Globus pallidus (tissue), 1 donor: ENCODE measurements at regions not wholly inside any gene's neighbourhood (a gene's known extent, or its start where the extent isn't known, plus 50 kb on each side); places are given as distances from the start of the nearest gene placed in this dataset.
"Not testable (repeated sequence)": the region's sequence is repeated elsewhere in the genome, so short reads cannot be mapped to it uniquely, and the experiment has no call there.

Experiments used
- DNase-seq: peaks from one replicate; pipeline ENCODE4 v3.0.0-alpha.2; 2015; ENCODE audit warnings: low spot score

GRCh38 chr3:163438760-163439159 is 1639.5 kb downstream of the SI start:
- no peak for DNase-seq

- DNase-seq, result no peak
Measured at GRCh38 chr3:163422671-163423070, 1655.6 kb downstream of the SI start.

GRCh38 chr3:163391407-163392181 is 1686.7 kb downstream of the SI start:
- no peak for DNase-seq

GRCh38 chr3:163384383-163384782 is 1693.9 kb downstream of the SI start:
- DNase-seq, result no peak

DNA sequence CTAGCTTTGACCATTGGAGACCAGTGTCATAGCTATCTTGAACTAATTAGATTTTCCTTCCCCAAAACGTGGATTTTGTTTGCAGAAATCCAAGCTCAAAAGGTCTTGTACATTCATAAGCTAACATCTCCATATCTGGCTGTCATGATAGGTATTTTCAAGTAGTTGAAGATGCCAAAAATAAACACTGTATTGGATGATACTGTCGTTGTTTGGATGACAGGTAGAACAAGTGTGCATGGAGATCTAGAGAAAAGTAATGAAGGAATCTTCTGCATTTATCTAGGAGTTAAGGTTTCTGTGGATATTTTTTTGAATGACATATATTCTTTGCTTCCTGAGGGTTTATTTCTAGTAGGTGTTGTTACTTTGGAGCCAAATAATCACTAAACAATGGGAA is 1696.1 kb downstream of the SI start:
- no peak for DNase-seq

DNA sequence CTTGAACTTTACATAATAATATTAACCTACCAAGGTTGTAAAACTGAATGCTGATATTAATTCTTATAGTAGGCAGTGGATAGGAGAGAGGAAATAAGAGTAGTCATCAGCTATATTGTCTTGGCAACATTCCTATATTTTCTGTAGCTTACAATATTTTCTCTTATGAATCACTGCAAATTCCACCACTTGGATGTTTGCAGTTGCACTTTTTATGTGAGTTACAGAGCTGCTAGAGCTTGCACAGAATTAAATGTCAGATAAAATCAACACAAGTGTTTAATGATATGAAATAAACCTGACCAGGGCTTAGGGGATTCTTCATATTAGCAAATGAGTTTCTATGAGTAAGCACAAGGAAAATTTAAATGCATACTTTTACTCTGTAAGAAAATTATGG is 1710.1 kb downstream of the SI start:
- no peak for DNase-seq

- no peak for DNase-seq
Measured at GRCh38 chr3:163364717-163365116, 1713.6 kb downstream of the SI start.

DNA sequence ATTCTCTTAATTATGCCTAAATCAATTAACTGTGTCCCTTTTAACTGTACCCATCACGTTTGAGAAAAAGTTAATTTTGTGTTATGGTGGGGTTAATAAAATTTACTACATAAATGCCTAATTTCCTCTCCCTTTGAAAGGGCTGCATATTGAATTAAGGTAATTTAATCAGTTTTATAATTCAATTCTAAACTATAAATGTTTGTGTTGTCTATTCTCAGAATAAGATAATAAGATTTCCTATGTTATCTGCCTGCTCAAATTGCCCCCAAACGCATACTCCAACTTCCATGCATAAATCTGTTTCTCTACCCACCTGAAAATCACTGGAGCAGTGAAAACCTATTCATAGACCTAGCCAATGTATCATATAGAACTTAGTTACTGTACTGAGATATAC is 1716.1 kb downstream of the SI start:
- DNase-seq, result no peak

DNA sequence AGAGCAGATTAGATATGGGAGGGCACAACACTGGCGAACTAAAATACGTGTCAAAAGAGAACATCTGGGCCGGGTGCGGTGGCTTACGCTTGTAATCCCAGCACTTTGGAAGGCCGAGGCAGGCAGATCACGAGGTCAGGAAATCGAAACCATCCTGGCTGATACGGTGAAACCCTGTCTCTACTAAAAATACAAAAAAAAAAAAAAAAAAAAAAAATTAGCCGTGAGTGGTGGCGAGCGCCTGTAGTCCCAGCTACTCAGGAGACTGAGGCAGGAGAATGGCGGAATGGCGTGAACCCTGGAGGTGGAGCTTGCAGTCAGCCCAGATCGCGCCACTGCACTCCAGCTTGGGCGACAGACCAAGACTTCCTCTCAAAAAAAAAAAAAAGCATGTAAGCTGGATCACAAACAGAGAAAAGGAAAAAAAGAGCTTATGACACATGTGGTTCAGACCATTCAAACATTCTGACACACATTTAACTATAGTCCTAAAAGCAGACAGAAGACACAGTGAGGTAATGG is 1716.9 kb downstream of the SI start:
- not testable (repeated sequence) for DNase-seq

DNA sequence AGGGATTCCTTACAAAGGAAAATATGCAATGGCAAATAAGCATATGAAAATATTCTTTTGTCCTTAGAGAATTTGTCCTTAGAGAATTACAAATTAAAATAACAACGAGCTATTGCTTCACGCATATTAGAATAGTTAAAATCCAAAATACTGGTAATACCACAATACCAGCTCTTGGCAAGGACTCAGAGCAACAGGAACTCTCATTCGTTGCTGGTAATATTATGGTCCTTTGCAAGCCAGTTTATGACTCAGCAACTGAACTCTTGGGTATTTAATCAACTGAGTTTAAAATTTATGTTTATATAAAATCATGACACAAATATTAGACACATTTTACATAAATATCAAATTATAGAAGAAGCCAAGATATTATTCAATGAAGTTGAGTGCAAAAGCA is 1730.4 kb downstream of the SI start:
- no peak for DNase-seq

GRCh38 chr3:163335429-163335828 is 1742.9 kb downstream of the SI start:
- DNase-seq, result no peak

DNA sequence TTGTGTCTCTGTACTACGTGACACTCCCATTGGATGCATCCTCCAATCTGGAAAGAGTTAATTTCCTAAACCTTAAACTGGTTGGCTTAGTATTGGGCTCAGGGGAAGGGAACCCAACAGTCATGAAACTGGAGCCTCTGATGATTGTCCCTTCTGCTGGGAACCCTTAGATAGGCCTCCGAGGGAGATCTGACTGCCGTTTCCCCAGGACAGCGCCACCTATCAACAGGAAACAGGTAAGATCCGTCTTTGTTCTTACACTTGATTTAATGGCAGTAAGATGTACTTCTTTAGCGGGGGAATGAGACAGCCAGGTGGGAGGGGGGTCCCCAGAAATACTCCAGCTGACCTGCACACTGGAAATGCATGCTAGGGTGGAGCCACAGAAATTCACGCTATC is 1749.6 kb downstream of the SI start:
- no peak for DNase-seq

DNA sequence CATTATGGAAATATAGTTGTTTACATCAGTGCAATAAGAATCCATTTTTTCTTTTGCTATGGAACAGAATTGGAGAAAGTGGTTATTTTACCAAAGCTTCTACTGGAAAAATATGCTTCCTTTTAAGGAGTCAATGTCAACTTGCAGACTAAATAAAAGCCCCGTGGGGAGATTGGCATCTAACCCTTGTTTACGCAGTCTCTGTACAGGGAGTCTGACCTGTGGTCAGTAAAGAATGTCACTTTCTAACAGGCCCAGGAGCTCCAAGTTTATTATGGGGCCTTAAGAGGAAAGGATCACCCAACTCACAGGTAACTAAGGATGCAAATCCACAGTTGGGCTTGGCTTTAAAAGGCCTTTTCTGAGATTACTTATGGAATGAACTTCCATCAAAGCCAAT is 1751.2 kb downstream of the SI start:
- DNase-seq, result no peak

GRCh38 chr3:163315786-163316185 is 1762.5 kb downstream of the SI start:
- DNase-seq, result no peak

DNA sequence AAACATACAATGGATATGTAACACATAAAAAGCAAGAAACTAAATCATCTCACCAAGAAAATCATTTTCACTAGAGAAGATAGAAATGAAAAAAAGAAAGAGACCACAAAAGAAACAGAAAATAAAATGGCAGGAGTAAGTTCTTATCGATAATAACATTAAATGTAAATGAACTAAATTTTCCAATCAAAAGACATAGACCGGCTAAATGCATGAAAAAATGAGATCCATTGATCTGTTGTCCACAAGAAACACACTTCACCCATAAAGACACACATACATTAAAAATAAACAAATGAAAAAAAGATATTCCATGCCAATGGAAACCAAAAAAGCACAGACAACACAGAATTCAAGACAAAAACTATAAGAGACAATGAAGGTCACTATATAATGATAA is 1771.9 kb downstream of the SI start:
- no peak for DNase-seq

- DNase-seq, result no peak
Measured at GRCh38 chr3:163273694-163274093, 1777.1 kb downstream of the OTOL1 start.

DNA sequence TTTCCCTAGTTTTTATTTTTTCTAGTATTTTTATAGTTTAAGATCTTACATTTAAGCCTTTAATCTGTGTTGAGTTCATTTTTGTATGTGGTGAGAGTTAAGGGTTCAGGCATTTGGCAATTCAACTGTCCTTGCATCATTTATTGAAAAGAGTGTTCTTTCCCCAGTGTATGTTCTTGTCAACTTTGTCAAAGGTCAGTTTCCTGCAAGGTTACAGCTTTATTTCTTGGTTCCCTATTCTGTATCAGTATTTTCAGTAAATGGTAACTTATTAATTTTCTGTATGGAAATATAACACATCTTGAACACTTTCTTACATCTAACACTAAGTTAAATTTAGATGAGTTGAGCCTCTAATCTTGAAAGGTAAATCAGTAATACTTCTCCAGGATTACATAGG is 1770.1 kb downstream of the OTOL1 start:
- no peak for DNase-seq

DNA sequence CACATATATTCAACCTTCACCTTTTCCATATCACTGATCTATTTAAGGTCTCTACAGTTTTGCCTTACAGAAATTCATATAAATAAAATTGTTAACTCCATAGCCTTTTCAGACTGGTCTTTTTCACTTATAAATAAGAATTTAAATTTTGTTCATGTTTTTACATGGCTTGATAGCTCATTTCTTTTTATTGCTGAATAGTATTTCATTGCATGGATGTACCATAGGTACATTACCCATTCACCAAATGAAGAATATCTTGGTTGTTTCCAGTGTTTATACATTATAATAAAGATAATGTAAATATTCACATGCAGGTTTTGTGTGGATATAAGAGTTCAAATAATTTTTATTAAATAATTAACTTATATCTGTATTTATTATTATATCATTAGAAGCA is 1765.0 kb downstream of the OTOL1 start:
- DNase-seq, result no peak

GRCh38 chr3:163261056-163261455 is 1764.4 kb downstream of the OTOL1 start:
- no peak for DNase-seq

- DNase-seq, result no peak
Measured at GRCh38 chr3:163218336-163218735, 1721.7 kb downstream of the OTOL1 start.

DNA sequence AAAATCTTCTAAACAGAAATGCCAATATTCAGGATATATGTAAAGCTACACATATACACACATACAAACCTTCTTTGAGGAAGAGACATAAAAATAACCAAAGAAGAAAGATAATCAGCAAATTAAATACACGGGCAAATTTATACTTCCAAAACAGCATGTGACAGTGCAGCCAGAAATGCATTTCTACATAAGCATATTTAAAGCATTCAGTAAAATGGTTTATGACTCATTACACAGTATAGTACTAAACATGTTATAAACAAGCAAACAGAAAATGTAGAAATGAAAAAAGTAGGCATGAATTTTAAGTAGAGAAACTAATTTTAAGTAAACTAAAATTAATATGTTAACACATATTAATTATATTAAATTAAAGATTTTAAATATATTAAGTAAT is 1717.2 kb downstream of the OTOL1 start:
- no peak for DNase-seq

DNA sequence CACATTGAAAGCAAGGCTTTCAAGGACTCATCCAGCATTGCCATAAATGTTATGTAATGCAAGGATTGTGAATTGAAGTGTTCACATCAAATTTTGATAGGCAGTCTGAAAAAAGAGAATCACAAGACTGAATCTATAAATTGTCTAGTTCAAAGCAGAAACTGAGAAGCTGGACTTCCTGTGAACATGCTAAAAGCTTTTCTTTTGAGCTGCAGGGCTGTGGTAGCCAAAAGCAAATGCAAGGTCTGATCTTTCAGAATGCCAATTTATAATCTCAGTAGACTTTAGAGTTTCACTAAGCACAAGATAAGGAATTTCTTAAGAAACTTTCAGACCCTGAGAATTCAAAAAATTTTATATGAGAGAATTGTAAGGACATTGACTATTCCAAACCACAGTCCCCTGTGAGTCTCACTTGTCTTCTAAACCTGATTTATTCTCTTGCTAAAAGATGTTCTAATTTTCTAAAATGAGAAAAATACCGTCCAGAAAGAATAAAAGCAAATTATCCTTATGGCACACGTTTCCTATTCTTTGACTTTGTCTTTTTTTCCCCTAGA is 1700.3 kb downstream of the OTOL1 start:
- no peak for DNase-seq

DNA sequence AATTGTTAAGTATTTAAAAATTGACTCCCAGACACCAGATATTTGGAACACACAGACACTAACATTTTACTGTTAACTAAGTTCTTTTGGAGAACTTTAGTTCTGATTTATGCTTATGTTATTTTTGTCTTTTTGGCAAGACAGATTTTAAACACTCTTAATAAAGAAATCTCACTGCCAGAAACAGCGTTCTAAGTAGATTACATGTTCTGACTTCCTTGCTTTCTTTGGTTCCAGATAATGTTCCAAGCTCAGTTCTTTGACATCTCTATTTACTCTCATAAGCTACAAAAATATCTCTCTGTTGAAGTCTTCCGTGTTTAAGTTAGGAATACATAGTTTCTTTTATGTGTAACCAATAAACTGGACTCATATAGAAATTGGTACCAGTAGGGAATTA is 1699.6 kb downstream of the OTOL1 start:
- DNase-seq, result no peak
